ENCODE measurements at regions not wholly inside any gene's neighbourhood (a gene's known extent, or its start where the extent isn't known, plus 50 kb on each side); places are given as distances from the start of the nearest gene placed in this dataset.
"Not testable (repeated sequence)": the region's sequence is repeated elsewhere in the genome, so short reads cannot be mapped to it uniquely, and the experiment has no call there.

DNA sequence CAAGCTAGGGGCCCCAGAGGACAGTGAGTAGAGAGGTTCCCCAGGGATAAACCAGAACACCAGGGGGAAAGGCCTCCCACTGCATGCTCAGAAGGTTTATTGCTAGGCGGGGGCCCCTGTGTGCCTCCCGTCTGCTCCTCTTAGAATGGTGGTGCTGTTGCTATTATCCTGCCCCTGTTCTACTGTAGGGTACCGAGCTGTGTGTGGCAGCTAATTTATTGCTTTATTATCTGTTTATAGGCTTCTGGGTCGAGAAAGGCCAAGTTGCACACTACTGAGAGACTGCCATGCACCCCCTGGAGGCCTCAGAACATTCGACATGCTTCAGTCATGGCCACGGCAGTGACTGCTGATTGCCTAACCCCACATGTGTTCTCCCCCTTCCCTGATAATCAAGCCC, 373.6 kb downstream of the ANAPC1 start:
- not testable (repeated sequence) for TF ChIP-seq EZH2 (IDR thresholded peaks at IDR 0.05; ENCODE audit: insufficient read depth, poor library complexity, severe bottlenecking); EZH2phosphoT487 (IDR thresholded peaks at IDR 0.05; ENCODE audit: insufficient read depth, low read depth)

All from GM23248 (cell line).